ENCODE measurements at regions not wholly inside any gene's neighbourhood (a gene's known extent, or its start where the extent isn't known, plus 50 kb on each side); places are given as distances from the start of the nearest gene placed in this dataset.
"Not testable (repeated sequence)": the region's sequence is repeated elsewhere in the genome, so short reads cannot be mapped to it uniquely, and the experiment has no call there.

GRCh38 chr6:144922120-144922722 lies 637.1 kb downstream of the UTRN start:
- DNase-seq (ENCODE audit: low read depth) = peak; percentile 75

- not testable (repeated sequence) for DNase-seq (ENCODE audit: low read depth)
Measured at GRCh38 chr6:144922771-144923490, 637.8 kb downstream of the UTRN start.

DNA sequence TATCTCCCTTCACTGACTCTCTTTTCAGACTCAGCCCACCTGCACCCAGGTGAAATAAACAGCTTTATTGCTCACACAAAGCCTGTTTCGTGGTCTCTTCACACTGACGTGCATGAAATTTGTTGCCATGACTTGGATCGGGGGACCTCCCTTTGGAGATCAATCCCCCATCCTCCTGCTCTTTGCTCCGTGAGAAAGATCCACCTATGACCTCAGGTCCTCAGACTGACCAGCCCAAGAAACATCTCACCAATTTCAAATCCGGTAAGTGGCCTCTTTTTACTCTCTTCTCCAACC lies 638.3 kb downstream of the UTRN start:
- not testable (repeated sequence) for DNase-seq (ENCODE audit: low read depth)

GRCh38 chr6:144928847-144929246 lies 643.7 kb downstream of the UTRN start:
- no peak for DNase-seq (ENCODE audit: low read depth)

DNA sequence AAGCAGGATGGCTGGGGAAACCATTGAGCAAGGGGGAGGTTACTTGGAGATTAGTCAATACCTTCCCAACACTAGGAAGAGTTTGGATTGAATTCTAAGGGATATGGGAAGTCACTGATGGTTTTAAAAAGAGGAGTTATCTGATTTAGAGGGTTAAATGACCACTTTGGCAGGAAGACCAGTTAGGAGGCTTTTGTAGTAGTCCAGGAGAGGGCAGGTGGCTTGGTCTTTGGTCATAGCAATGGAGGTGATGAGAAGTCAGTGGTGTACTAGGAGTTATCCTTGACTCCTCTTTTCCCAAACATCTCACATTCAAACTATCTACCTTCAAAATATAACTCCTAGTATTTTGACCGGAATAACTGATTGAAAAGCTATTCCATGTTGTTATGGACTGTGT lies 644.1 kb downstream of the UTRN start:
- no peak for DNase-seq (ENCODE audit: low read depth)

- no peak for DNase-seq (ENCODE audit: low read depth)
Measured at GRCh38 chr6:144931172-144932035, 646.3 kb downstream of the UTRN start.

- no peak for DNase-seq (ENCODE audit: low read depth)
Measured at GRCh38 chr6:144932621-144933020, 647.5 kb downstream of the UTRN start.

- DNase-seq (ENCODE audit: low read depth) = no peak
Measured at GRCh38 chr6:144935181-144935580, 650.0 kb downstream of the UTRN start.

- no peak for DNase-seq (ENCODE audit: low read depth)
Measured at GRCh38 chr6:144935661-144936060, 650.5 kb downstream of the UTRN start.

DNA sequence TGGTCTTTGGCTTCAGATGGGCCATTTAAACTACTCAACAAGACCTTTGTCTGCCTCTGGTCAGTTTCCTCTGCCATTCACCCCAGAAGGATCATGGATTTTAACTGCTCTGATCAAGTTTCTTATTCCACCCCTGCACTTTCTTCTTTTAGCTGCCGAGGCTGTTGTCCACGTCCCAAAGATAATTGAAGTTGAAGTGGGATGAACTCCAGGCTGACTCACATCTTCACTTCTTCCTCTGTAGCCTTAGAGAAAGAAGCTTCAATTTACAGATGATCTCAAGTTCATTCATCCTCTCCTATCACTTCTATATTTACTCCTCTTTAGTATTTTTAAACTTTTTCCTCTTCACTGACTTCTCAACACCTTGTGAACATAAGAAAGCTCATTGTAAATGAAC lies 651.6 kb downstream of the UTRN start:
- peak; percentile 74 for DNase-seq (ENCODE audit: low read depth)

DNA sequence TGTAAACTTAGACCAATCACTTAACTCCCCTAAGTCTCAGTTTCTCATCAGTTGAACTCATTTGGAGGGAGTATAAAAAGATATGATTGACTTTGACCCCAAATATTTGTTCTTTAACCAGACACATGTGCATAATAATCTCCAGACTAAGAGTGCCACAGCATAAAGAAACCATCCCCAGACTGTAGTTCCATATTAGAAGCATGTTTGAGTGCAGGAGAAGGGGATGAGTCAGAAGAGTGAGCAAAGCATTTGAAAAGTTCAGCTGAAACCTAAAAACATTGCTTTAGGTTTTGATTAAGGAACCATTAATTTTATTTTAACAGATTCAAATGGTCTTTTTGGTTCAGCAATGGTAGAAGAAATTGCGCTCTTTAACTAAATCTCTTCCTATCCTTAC lies 654.8 kb downstream of the UTRN start:
- no peak for DNase-seq (ENCODE audit: low read depth)

DNA sequence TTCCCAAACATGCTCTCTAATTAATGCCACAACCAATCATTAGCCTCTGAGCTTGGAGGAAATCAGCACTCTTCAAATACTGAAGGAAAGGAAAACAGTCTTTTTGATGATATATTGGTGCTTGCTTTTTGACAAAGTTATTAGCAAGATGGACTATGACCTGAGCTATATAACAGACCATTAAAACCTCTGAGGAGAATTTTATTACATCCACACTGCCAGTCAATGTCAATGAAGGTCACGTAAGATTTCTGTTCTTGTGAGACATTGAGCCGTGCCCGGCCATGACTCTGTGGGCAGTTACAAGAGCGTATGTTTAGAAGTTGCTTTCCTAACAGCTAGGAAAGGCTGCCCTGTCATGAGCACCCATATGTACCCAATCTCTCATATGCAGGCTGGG lies 659.0 kb downstream of the UTRN start:
- no peak for DNase-seq (ENCODE audit: low read depth)

- DNase-seq (ENCODE audit: low read depth) = no peak
Measured at GRCh38 chr6:144947398-144947976, 662.4 kb downstream of the UTRN start.

DNA sequence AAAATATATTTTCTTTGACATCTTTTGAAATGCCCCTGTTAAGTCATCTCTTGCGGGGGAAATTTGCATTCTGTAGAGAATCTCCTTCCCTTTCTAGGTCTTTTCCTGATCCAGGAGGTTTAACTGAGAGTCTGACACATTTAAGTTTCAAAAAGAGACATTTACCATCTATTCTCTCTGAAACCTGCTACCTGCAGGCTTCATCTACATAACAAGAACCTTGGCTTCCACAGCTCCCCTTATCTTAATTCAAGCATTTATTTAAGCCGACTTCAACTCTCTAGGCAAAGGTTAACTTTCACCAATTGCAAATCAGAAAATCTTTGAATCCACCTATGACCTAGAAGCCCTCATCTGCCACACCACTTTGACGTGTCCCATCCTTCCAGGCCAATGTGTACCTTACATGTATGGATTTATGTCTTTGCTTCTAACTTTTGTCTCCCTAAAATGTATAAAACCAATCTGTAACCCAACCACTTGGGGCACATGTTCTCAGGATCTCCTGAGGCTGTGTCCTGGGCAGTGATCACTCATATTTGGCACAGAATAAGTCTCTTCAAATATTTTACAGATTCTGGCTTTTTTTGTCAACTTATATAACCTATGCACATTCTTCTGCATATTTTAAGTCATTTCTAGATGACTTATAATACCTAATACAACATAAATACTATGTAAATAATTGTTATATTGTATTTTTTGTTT lies 666.7 kb downstream of the UTRN start:
- DNase-seq (ENCODE audit: low read depth) = no peak

DNA sequence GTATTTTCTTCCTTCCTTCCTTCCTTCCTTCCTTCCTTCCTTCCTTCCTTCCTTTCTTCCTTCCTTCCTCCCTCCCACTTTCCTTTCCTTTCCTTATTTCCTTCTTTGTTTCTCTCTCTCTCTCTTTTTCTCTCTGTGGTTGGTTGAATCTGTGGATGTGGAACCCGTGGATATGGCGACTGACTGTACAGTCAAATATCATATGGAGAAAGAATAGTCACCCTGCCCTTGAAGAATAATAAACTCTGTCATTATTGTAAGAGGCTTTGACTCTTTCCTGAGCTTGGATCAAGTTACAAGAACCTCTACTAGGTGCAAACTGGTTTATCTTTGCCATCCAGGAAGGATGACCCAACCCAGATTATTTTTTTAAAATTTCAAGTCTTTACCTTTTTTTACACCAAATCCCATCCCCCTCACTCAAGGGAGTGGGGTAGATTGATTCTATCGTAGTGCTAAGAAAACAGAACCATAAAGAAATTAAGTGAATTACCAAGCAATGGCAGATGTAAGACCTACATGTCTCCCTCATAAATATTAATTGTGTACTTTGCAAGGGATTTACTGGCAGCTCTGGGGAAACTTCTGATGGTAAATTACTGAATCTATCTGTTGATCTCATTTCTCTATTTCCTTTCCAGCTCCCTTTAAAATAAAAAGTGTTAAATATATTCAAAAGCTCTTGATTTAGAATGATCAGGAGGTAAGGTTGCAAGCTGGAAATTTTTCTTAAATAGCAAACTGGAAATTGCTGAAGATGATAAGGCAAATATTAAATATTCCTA lies 667.5 kb downstream of the UTRN start:
- DNase-seq (ENCODE audit: low read depth) = no peak

- peak; percentile 40 for DNase-seq (ENCODE audit: low read depth)
Measured at GRCh38 chr6:144953552-144954240, 668.6 kb downstream of the UTRN start.

DNA sequence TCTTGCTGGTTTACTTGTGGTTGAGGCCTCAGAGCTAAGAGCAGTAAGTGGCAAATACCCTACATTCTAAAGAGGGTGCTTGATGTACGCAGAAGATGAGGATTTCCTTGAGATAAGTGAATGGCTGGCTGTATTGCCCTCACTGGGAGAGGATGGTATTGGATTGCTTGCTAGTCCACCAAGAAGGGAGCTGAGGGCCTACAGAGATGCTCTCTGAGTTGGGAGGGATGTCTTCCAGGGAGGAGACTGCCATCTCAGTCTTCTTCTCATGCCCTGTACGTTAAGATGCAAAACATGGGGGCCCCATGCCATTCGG lies 669.1 kb downstream of the UTRN start:
- no peak for DNase-seq (ENCODE audit: low read depth)

DNA sequence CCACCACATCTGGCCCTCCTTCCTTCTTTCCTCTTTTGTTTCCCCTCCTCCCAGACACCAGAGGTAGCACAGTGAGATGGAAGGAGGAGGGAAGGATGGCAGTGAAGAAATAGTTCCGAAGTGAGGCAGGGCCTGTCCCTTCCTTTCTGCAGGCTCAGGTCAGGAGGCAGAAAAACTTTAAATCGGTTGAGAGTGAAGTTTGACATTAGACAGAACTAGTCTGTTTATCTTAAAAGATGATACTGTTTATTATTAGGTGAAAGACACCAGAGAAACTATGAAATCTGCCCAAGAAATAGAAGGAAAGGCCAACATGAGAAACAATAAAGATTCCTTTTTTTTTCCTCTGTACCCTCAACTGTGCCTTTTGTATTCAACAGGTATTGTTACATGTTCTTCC lies 670.3 kb downstream of the UTRN start:
- DNase-seq (ENCODE audit: low read depth) = no peak

GRCh38 chr6:144955859-144956258 lies 670.7 kb downstream of the UTRN start:
- no peak for DNase-seq (ENCODE audit: low read depth)

GRCh38 chr6:144956697-144957096 lies 671.6 kb downstream of the UTRN start:
- DNase-seq (ENCODE audit: low read depth) = not testable (repeated sequence)

All from stromal cell of bone marrow (primary cell).